HG03025 (cell line): ENCODE measurements at regions not wholly inside any gene's neighbourhood (a gene's known extent, or its start where the extent isn't known, plus 50 kb on each side); places are given as distances from the start of the nearest gene placed in this dataset.
"Not testable (repeated sequence)": the region's sequence is repeated elsewhere in the genome, so short reads cannot be mapped to it uniquely, and the experiment has no call there.

ENCODE experiments used
- ATAC-seq: cut with Tn5 transposase; IDR thresholded peaks from one replicate; pipeline ENCODE4 v1.9.1; 2021; ENCODE audit warnings: mild to moderate bottlenecking, moderate library complexity; ENCODE audit not compliant: unreplicated experiment, low FRiP score

GRCh38 chr6:80540700-80541099 is 434.2 kb downstream of the BCKDHB start:
- ATAC-seq, result no peak

GRCh38 chr6:80537118-80537972 is 430.9 kb downstream of the BCKDHB start:
- ATAC-seq, result no peak

- ATAC-seq, result no peak
Measured at GRCh38 chr6:80535914-80536565, 429.6 kb downstream of the BCKDHB start.

GRCh38 chr6:80531681-80532619 is 425.5 kb downstream of the BCKDHB start:
- ATAC-seq, result no peak

GRCh38 chr6:80530103-80530502 is 423.6 kb downstream of the BCKDHB start:
- no peak for ATAC-seq

- no peak for ATAC-seq
Measured at GRCh38 chr6:80528115-80528514, 421.6 kb downstream of the BCKDHB start.

GRCh38 chr6:80527552-80528052 is 421.1 kb downstream of the BCKDHB start:
- ATAC-seq, result no peak

- no peak for ATAC-seq
Measured at GRCh38 chr6:80523531-80523997, 417.1 kb downstream of the BCKDHB start.

GRCh38 chr6:80523010-80523409 is 416.5 kb downstream of the BCKDHB start:
- no peak for ATAC-seq

- no peak for ATAC-seq
Measured at GRCh38 chr6:80522576-80522975, 416.1 kb downstream of the BCKDHB start.

GRCh38 chr6:80519811-80520594 is 413.5 kb downstream of the BCKDHB start:
- ATAC-seq, result no peak

- no peak for ATAC-seq
Measured at GRCh38 chr6:80517525-80517924, 411.1 kb downstream of the BCKDHB start.

GRCh38 chr6:80510521-80510920 is 404.1 kb downstream of the BCKDHB start:
- not testable (repeated sequence) for ATAC-seq

- no peak for ATAC-seq
Measured at GRCh38 chr6:80508885-80509630, 402.6 kb downstream of the BCKDHB start.

GRCh38 chr6:80504882-80505281 is 398.4 kb downstream of the BCKDHB start:
- no peak for ATAC-seq

- no peak for ATAC-seq
Measured at GRCh38 chr6:80503660-80504059, 397.2 kb downstream of the BCKDHB start.

- no peak for ATAC-seq
Measured at GRCh38 chr6:80502871-80503270, 396.4 kb downstream of the BCKDHB start.

- no peak for ATAC-seq
Measured at GRCh38 chr6:80501636-80502035, 395.2 kb downstream of the BCKDHB start.
